ENCODE measurements at regions not wholly inside any gene's neighbourhood (a gene's known extent, or its start where the extent isn't known, plus 50 kb on each side); places are given as distances from the start of the nearest gene placed in this dataset.
"Not testable (repeated sequence)": the region's sequence is repeated elsewhere in the genome, so short reads cannot be mapped to it uniquely, and the experiment has no call there.

DNA sequence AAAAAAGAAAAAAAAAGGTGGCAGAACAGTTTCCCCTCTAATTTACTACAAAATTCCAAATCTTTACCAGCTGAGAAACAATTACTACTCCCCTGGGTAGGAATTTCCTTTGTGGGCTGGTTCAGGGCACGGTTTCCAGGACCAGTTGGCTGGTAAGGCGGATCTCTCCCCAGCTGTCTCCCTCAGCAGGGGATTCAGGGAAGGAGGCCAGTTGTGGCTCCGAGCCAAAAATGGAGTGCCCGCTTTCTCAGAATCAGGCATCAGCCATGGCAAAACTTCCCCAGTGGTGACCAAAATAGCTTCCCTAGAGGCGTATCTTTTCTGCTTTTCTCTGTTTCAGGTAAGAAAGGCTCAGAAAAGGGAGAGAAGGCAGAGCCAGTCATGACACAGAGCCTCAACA is 91.2 kb downstream of the ZNF22 start:
- Mint-ChIP-seq H3K4me3 (no peak overlapping the region), H3K27ac (no peak overlapping the region), H3K27me3 (ENCODE audit: low read depth) (peaks cover 15% of the 10 kb centered on the region), H3K9me3 (no peaks in the 10 kb centered on the region), H3K4me1 (ENCODE audit: low read depth) (peaks cover 4% of the 10 kb centered on the region), H3K36me3 (ENCODE audit: insufficient read depth in 2 of 2) (no peaks in the 10 kb centered on the region)
- no peak for DNase-seq
- no peak for ATAC-seq (replicated peaks in 1 of 2)

GRCh38 chr10:45093945-45094344 is 93.2 kb downstream of the ZNF22 start:
- Mint-ChIP-seq H3K9me3 (no peaks in the 10 kb centered on the region), H3K36me3 (ENCODE audit: insufficient read depth in 2 of 2) (no peaks in the 10 kb centered on the region), H3K27ac (no peak overlapping the region), H3K27me3 (ENCODE audit: low read depth) (peaks cover 15% of the 10 kb centered on the region), H3K4me3 (no peak overlapping the region), H3K4me1 (ENCODE audit: low read depth) (peaks cover 4% of the 10 kb centered on the region)
- ATAC-seq (replicated peaks in 1 of 2) (no peak), DNase-seq (no peak)

GRCh38 chr10:45095286-45095685 is 94.6 kb downstream of the ZNF22 start:
- ATAC-seq (replicated peaks in 1 of 2) = no peak
- Mint-ChIP-seq H3K9me3 (no peaks in the 10 kb centered on the region), H3K27me3 (ENCODE audit: low read depth) (peaks cover 14% of the 10 kb centered on the region), H3K27ac (no peak overlapping the region), H3K4me3 (no peak overlapping the region), H3K36me3 (ENCODE audit: insufficient read depth in 2 of 2) (no peaks in the 10 kb centered on the region), H3K4me1 (ENCODE audit: low read depth) (peaks cover 4% of the 10 kb centered on the region)
- no peak for DNase-seq

DNA sequence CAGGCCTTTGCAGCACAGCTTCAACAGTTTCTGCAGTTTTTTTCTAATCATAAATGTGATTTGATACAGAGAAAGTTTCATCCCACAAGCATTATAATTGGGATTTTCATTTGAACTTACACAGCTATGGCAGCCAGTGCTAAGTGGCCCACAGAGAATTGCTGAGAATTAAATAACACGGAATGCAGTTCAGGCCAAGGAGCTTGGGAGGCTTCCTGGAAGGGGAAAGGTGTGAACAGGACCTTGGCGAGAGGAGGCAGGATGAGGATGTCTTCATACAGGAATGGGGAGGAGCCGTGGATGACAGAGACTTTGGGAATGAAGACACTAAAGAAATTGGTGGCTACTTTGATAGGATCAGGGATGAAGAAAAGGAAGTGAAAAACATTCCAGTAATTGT is 95.3 kb downstream of the ZNF22 start:
- no peaks in the 10 kb centered on the region for H3K36me3 Mint-ChIP-seq (ENCODE audit: insufficient read depth in 2 of 2)
- H3K4me3 Mint-ChIP-seq = no peak overlapping the region
- peaks cover 10% of the 10 kb centered on the region for H3K27me3 Mint-ChIP-seq (ENCODE audit: low read depth)
- no peaks in the 10 kb centered on the region for H3K9me3 Mint-ChIP-seq
- no peak overlapping the region for H3K27ac Mint-ChIP-seq
- DNase-seq (no peak), ATAC-seq (replicated peaks in 1 of 2) (no peak)
- H3K4me1 Mint-ChIP-seq (ENCODE audit: low read depth) = peaks cover 1% of the 10 kb centered on the region

DNA sequence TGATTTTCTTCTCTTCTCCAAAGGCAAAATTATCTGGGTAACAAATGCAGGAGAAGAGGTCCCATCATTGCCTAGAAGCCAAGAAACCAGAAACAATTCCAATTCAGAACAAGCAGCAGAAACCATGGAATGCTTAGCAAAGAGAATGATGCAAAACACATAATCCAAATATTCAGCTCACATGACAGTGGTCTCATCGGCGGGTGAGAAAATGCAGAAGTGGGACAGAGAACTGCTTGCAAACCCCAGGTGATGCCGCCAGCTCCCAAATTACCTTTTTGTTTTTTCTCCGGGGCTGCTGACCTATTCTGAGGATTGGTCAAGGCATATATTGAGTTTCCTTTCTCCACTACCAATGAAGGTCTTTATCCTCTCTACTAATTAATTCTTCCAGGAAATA is 99.7 kb downstream of the ZNF22 start:
- no peak overlapping the region for H3K27ac Mint-ChIP-seq
- H3K9me3 Mint-ChIP-seq = no peaks in the 10 kb centered on the region
- H3K27me3 Mint-ChIP-seq (ENCODE audit: low read depth) = peaks cover 21% of the 10 kb centered on the region
- no peak overlapping the region for H3K4me3 Mint-ChIP-seq
- DNase-seq (no peak), ATAC-seq (replicated peaks in 1 of 2) (no peak)
- no peaks in the 10 kb centered on the region for H3K4me1 Mint-ChIP-seq (ENCODE audit: low read depth)
- no peaks in the 10 kb centered on the region for H3K36me3 Mint-ChIP-seq (ENCODE audit: insufficient read depth in 2 of 2)

GRCh38 chr10:45104674-45105073 is 104.0 kb downstream of the ZNF22 start:
- Mint-ChIP-seq H3K27me3 (ENCODE audit: low read depth) (peaks cover 27% of the 10 kb centered on the region), H3K9me3 (no peaks in the 10 kb centered on the region), H3K4me3 (no peak overlapping the region), H3K4me1 (ENCODE audit: low read depth) (no peaks in the 10 kb centered on the region), H3K36me3 (ENCODE audit: insufficient read depth in 2 of 2) (no peaks in the 10 kb centered on the region), H3K27ac (no peak overlapping the region)
- ATAC-seq (replicated peaks in 1 of 2) = no peak
- no peak for DNase-seq

DNA sequence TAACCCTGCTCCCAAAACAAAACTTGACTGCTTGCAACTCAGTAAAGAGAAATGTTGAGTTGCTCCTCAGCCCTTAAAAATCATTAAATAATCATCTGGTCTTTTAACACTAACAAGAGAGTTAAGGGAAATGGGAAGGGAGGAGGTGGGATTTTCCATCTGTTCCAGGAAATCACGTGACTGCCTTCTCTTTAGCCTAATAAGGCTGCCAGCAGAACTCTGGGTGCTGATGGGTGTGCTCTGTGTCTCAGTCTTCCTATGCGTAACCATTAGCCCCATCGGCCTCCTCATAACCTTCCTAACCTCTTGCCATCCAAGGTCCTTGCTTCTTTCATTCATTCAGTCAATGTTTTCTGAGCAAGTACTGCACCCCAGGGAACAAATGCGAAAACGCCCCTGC is 104.6 kb downstream of the ZNF22 start:
- H3K9me3 Mint-ChIP-seq; H3K4me3 Mint-ChIP-seq; H3K36me3 Mint-ChIP-seq (ENCODE audit: insufficient read depth in 2 of 2); H3K4me1 Mint-ChIP-seq (ENCODE audit: low read depth); DNase-seq; ATAC-seq (replicated peaks in 1 of 2); H3K27ac Mint-ChIP-seq: not testable (repeated sequence)
- peaks cover 27% of the 10 kb centered on the region for H3K27me3 Mint-ChIP-seq (ENCODE audit: low read depth)

- Mint-ChIP-seq H3K9me3 (no peaks in the 10 kb centered on the region), H3K27ac (no peak overlapping the region), H3K4me3 (no peak overlapping the region), H3K36me3 (ENCODE audit: insufficient read depth in 2 of 2) (no peaks in the 10 kb centered on the region), H3K27me3 (ENCODE audit: low read depth) (peaks cover 21% of the 10 kb centered on the region), H3K4me1 (ENCODE audit: low read depth) (no peaks in the 10 kb centered on the region)
- ATAC-seq (replicated peaks in 1 of 2) = no peak
- DNase-seq = no peak
Measured at GRCh38 chr10:45106236-45106856, 105.6 kb downstream of the ZNF22 start.

- Mint-ChIP-seq H3K4me3 (no peak overlapping the region), H3K27me3 (ENCODE audit: low read depth) (peaks cover 6% of the 10 kb centered on the region), H3K27ac (no peak overlapping the region), H3K9me3 (no peaks in the 10 kb centered on the region), H3K36me3 (ENCODE audit: insufficient read depth in 2 of 2) (no peaks in the 10 kb centered on the region), H3K4me1 (ENCODE audit: low read depth) (no peaks in the 10 kb centered on the region)
- no peak for ATAC-seq (replicated peaks in 1 of 2)
- DNase-seq = no peak
Measured at GRCh38 chr10:45111509-45111908, 110.8 kb downstream of the ZNF22 start.

GRCh38 chr10:45117940-45118339 is 117.2 kb downstream of the ZNF22 start:
- H3K36me3 Mint-ChIP-seq (ENCODE audit: insufficient read depth in 2 of 2); DNase-seq; H3K27me3 Mint-ChIP-seq (ENCODE audit: low read depth); H3K27ac Mint-ChIP-seq; H3K4me3 Mint-ChIP-seq; H3K9me3 Mint-ChIP-seq; H3K4me1 Mint-ChIP-seq (ENCODE audit: low read depth): not testable (repeated sequence)
- peak in 1 of 2 donors; percentile 70 for ATAC-seq (replicated peaks in 1 of 2)

- H3K4me3 Mint-ChIP-seq = no peak overlapping the region
- DNase-seq (no peak), ATAC-seq (replicated peaks in 1 of 2) (no peak)
- no peaks in the 10 kb centered on the region for H3K36me3 Mint-ChIP-seq (ENCODE audit: insufficient read depth in 2 of 2)
- H3K27me3 Mint-ChIP-seq (ENCODE audit: low read depth) = peaks cover 12% of the 10 kb centered on the region
- H3K9me3 Mint-ChIP-seq = no peaks in the 10 kb centered on the region
- no peak overlapping the region for H3K27ac Mint-ChIP-seq
- H3K4me1 Mint-ChIP-seq (ENCODE audit: low read depth) = no peaks in the 10 kb centered on the region
Measured at GRCh38 chr10:45118929-45119328, 118.2 kb downstream of the ZNF22 start.

DNA sequence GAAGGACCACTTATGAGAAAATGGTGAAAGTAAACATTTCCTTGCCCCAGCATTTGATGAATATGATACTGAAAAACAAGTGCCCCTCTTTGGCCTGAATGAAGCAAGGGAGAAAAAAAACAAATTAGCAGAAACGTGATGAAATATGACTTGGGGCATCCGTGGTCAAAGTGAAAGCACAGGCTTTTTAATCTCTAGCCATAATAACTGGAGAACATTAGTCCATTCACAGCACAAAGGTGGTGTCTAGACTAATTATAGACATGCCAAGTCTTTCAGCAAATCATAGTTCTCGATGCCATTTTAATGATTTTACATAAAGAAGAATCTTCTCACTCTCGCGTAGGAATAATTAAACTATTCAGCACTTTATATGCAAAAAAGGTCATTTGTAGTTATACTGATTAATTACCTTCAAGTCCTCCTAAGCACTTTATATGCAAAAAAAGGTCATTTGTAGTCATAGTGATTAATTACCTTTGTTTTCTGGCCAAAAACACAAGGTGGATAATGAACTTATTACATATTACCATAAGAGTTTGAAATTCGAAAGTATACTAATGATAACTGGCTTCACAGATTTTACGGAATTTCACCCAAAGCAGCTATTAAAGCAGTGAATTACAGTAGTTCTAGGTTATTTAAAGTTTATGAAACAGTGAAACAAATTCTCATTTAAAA is 121.6 kb downstream of the ZNF22 start:
- not testable (repeated sequence) for DNase-seq; H3K9me3 Mint-ChIP-seq; H3K4me3 Mint-ChIP-seq; H3K4me1 Mint-ChIP-seq (ENCODE audit: low read depth); ATAC-seq (replicated peaks in 1 of 2); H3K27me3 Mint-ChIP-seq (ENCODE audit: low read depth); H3K36me3 Mint-ChIP-seq (ENCODE audit: insufficient read depth in 2 of 2); H3K27ac Mint-ChIP-seq

DNA sequence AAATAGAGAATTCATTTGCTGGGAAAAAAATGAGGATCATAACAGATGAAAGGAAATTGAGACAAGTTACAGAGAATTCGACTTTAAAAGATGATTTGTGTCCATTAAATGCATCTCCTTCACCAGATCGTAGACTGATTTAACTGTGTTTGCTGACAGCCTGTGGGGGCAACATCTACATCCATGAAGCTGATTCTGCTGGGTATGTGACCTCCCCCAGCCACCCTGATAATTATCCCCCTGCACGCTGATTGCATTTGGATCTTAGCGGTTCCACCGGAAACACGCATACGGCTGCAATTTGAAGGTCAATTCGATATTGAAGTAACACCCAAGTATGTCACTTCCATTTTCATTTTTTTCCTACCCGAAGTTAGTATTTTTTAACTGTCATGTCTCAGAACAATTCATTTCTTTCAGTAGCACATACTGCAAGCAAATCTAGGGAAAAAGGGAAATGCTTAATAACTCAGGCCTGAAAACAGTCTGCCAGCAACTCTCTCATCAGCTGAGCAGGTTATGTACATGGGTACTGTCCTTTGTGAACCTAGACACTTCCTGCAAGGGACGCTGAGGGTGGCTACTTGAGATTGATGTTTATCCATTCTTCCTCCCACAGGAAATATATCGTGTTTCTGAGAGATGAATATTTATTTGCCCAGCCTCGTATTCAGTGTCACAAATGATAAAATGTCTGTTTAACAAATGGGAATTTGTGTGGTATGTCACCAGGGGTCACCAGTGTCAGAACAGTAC is 134.9 kb downstream of the ZNF22 start:
- no peaks in the 10 kb centered on the region for H3K4me1 Mint-ChIP-seq (ENCODE audit: low read depth)
- DNase-seq (no peak), ATAC-seq (replicated peaks in 1 of 2) (no peak)
- H3K4me3 Mint-ChIP-seq = no peak overlapping the region
- no peaks in the 10 kb centered on the region for H3K9me3 Mint-ChIP-seq
- no peaks in the 10 kb centered on the region for H3K27me3 Mint-ChIP-seq (ENCODE audit: low read depth)
- H3K36me3 Mint-ChIP-seq (ENCODE audit: insufficient read depth in 2 of 2) = no peaks in the 10 kb centered on the region
- no peak overlapping the region for H3K27ac Mint-ChIP-seq
